PFSK-1 (cell line): ENCODE measurements at regions not wholly inside any gene's neighbourhood (a gene's known extent, or its start where the extent isn't known, plus 50 kb on each side); places are given as distances from the start of the nearest gene placed in this dataset.

Source experiments
- FOXP2 ChIP-seq: optimal IDR thresholded peaks from 2 replicates; pipeline ENCODE3; 2011; ENCODE audit warnings: borderline replicate concordance, control low read depth, inconsistent platforms; ENCODE audit not compliant: insufficient read depth; ENCODE audit errors: extremely low read length, extremely low read depth
- POLR2AphosphoS5 ChIP-seq: IDR thresholded peaks from 2 replicates; pipeline ENCODE4 v1.6.1; 2012; ENCODE audit warnings: low read depth, mild to moderate bottlenecking, control low read depth, low read length, moderate library complexity
- REST ChIP-seq, 2 experiments: IDR thresholded peaks; 2 replicates each; pipeline versions ENCODE4 v1.6.1 to v1.8.0; 2011 to 2012; ENCODE audit warnings: low read depth in 2 of 2, low read length in 2 of 2, control low read depth in 1 of 2, inconsistent platforms in 1 of 2, mild to moderate bottlenecking in 1 of 2, moderate library complexity in 1 of 2; ENCODE audit not compliant: insufficient read depth in 1 of 2
- SIN3A ChIP-seq: IDR thresholded peaks from 2 replicates; pipeline ENCODE4 v1.6.1; 2012; ENCODE audit warnings: mild to moderate bottlenecking, low read length, moderate library complexity, borderline replicate concordance; ENCODE audit not compliant: insufficient read depth
- TAF1 ChIP-seq: IDR thresholded peaks from 2 replicates; pipeline ENCODE4 v1.6.1; 2012; ENCODE audit warnings: low read length, control low read depth, borderline replicate concordance; ENCODE audit not compliant: insufficient read depth

DNA sequence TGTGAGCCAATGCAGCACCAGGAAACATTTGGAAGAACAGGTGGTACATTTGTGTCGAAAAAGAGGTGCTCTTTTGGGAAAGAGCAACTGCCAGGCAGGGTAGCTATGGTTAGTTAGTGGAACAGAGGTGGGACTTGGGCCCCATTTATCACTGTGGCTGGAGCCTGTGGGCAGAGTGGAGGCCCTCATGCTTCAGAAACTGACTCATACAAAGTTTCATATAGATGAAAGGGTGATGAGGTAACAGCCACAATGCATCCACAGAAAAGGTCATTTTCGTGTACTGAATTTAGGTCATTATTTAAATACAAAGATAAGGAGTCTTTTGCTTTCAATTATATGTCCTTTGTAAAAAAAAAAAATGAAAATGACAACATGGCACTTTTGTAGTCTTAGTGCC, 76.4 kb upstream of the HS3ST5 start:
- TF ChIP-seq REST (IDR thresholded peaks at IDR 0.05; ENCODE audit: insufficient read depth in 1 of 2, low read depth in 2 of 2, low read length in 2 of 2) (no peak), POLR2AphosphoS5 (no peak), SIN3A (no peak), FOXP2 (no peak), TAF1 (no peak)

DNA sequence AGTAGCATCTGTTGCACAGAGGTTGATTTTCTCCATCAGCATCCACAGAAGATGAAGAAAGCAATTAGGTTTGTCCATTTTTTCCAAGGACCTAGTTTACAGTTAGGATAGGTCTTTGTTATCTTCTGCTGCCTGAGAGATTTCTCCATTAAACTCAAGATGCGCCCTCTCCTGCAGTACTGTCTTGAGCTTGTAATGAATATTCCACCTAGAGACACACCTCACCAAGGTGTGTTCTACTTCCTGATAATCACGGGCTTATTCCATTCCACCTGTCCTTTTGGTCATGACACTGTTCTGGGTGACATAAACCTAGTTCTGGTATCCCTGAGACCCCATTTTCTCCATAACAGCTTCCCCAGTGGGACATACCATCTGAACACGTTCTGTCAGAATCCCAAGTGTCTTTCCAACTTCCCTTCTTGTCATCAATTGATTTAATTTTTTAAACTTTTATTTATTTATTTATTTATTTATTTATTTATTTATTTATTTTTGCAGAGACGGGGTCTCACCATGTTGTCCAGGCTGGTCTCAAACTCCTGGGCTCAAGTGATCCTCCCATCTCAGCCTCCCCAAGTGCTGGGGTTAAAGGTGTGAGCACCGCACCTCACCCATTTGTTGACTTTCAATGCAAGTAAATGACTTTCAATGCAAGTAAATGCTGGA, 75.6 kb upstream of the HS3ST5 start:
- TF ChIP-seq POLR2AphosphoS5 (no peak), REST (IDR thresholded peaks at IDR 0.05; ENCODE audit: insufficient read depth in 1 of 2, low read depth in 2 of 2, low read length in 2 of 2) (no peak), SIN3A (no peak), TAF1 (no peak), FOXP2 (no peak)

GRCh38 chr6:114407426-114408035, 64.7 kb upstream of the HS3ST5 start:
- TF ChIP-seq POLR2AphosphoS5 (no peak), FOXP2 (no peak), REST (IDR thresholded peaks at IDR 0.05; ENCODE audit: insufficient read depth in 1 of 2, low read depth in 2 of 2, low read length in 2 of 2) (no peak), SIN3A (no peak), TAF1 (no peak)

GRCh38 chr6:114404339-114404955, 61.6 kb upstream of the HS3ST5 start:
- TF ChIP-seq POLR2AphosphoS5: no peak
- TF ChIP-seq FOXP2: no peak
- no peak for TF ChIP-seq REST (IDR thresholded peaks at IDR 0.05; ENCODE audit: insufficient read depth in 1 of 2, low read depth in 2 of 2, low read length in 2 of 2)
- no peak for TF ChIP-seq SIN3A
- TF ChIP-seq TAF1: no peak
